ENCODE measurements at regions not wholly inside any gene's neighbourhood (a gene's known extent, or its start where the extent isn't known, plus 50 kb on each side); places are given as distances from the start of the nearest gene placed in this dataset.

- TF ChIP-seq CTCF (IDR thresholded peaks at IDR 0.05) (no peak), POLR2A (IDR thresholded peaks at IDR 0.05) (no peak)
Measured at GRCh38 chr10:36256948-36257356, 614.9 kb upstream of the FZD8 start.
